ENCODE measurements at regions not wholly inside any gene's neighbourhood (a gene's known extent, or its start where the extent isn't known, plus 50 kb on each side); places are given as distances from the start of the nearest gene placed in this dataset.

DNA sequence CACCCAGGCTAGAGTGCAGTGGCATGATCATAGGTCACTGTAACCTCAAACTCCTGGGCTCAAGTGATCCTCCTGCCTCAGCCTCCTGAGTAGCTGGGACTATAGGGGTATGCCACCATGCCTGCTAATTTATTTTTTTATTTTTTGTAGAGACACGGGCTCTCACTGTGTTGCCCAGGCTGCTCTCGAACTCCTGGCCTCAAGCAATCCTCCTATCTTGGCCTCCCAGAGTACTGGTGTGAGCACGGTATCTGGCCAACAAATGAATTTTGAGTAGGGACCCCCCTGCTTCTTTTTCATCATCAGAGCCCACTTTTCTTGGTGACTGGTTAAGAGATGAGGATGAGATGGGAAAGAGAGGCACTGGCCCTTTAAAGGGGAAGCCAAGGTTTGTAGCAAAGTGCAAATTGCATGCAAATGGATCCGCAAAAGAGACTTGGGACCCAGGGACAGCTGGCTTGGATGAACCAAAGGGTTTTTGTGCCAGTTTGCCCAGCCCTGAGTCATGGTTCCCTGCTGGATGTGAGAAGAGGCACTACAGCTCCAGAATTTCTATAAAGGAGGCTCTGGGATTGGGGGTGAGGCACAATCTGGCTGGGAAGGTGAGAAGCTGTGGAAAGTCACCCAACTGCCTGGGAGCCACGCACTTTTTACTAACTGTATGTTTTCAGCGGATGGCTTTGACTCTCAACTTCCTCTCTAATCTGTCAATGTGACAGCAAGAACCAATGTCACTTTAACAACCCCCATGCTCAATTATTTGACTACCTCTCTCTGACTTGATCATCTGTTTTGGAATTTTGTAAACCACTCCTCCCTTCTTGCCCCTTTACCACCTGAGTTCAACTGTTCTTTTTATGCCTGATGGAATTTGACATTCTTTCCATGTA lies 58.7 kb upstream of the RNF24 start:
- no peaks in the 10 kb centered on the region for H3K9me3 ChIP-seq (ENCODE audit: control insufficient read depth, insufficient read depth, low read length)
- H3F3A ChIP-seq (ENCODE audit: control insufficient read depth, insufficient read depth) = no peaks in the 10 kb centered on the region
- H3K4me1 ChIP-seq (ENCODE audit: control insufficient read depth, low read length) = no peaks in the 10 kb centered on the region
- no peaks in the 10 kb centered on the region for H3K9me2 ChIP-seq (replicated peaks; ENCODE audit: control insufficient read depth, low read length)
- no peak overlapping the region for H3K27ac ChIP-seq (ENCODE audit: low read depth, low read length)
- H4K20me1 ChIP-seq (ENCODE audit: control insufficient read depth, insufficient read depth, low read depth, low read length) = no peaks in the 10 kb centered on the region
- H3K36me3 ChIP-seq (ENCODE audit: control insufficient read depth, low read length) = no peaks in the 10 kb centered on the region
- H3K27me3 ChIP-seq (ENCODE audit: control insufficient read depth, low read length) = 0 out of 2 replicates have a peak, but pooled peaks cover 2% of the 10 kb centered on the region
- H3K4me3 ChIP-seq (ENCODE audit: low read length) = no peak overlapping the region
- H3K79me2 ChIP-seq (ENCODE audit: control insufficient read depth, low read length) = no peaks in the 10 kb centered on the region
- no peak overlapping the region for H3K4me2 ChIP-seq (ENCODE audit: low read length)
- TF ChIP-seq, protein P1, sequence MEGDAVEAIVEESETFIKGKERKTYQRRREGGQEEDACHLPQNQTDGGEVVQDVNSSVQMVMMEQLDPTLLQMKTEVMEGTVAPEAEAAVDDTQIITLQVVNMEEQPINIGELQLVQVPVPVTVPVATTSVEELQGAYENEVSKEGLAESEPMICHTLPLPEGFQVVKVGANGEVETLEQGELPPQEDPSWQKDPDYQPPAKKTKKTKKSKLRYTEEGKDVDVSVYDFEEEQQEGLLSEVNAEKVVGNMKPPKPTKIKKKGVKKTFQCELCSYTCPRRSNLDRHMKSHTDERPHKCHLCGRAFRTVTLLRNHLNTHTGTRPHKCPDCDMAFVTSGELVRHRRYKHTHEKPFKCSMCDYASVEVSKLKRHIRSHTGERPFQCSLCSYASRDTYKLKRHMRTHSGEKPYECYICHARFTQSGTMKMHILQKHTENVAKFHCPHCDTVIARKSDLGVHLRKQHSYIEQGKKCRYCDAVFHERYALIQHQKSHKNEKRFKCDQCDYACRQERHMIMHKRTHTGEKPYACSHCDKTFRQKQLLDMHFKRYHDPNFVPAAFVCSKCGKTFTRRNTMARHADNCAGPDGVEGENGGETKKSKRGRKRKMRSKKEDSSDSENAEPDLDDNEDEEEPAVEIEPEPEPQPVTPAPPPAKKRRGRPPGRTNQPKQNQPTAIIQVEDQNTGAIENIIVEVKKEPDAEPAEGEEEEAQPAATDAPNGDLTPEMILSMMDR (IDR thresholded peaks at IDR 0.05; ENCODE audit: low read depth, low read length, poor library complexity, severe bottlenecking) = no peak
- no peak for TF ChIP-seq EZH2phosphoT487 (IDR thresholded peaks at IDR 0.05; ENCODE audit: borderline replicate concordance, low read length)

DNA sequence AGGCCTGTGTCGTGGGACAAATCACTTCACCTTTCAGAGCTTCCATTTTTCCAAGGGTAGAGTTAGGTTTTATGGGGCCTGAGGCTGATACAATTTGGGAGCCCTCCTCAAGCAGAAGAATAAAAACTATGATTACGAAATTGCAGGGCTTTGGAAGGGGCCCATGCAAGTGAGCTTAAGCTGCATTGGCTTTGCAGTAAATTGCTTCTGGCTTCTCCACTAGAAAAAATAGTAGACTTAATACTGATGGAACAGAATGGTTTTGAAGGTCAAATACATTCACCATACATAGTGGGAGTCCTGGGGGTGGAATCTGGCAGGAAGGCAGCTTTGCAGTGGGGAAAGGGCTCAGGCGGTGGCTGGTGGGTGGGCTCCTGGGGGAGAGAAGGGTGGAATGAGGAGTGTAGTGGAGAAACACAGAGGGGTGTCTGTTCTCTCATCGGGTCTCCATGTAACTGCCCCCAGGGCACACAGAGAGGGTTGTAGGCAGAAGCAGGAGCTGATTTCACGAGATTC lies 55.9 kb upstream of the RNF24 start:
- H4K20me1 ChIP-seq (ENCODE audit: control insufficient read depth, insufficient read depth, low read depth, low read length) = no peaks in the 10 kb centered on the region
- TF ChIP-seq, protein P1 (IDR thresholded peaks at IDR 0.05; ENCODE audit: low read depth, low read length, poor library complexity, severe bottlenecking) = no peak
- no peak for TF ChIP-seq EZH2phosphoT487 (IDR thresholded peaks at IDR 0.05; ENCODE audit: borderline replicate concordance, low read length)
- no peak overlapping the region for H3K4me3 ChIP-seq (ENCODE audit: low read length)
- H3K4me1 ChIP-seq (ENCODE audit: control insufficient read depth, low read length) = no peaks in the 10 kb centered on the region
- H3K27ac ChIP-seq (ENCODE audit: low read depth, low read length) = no peak overlapping the region
- no peaks in the 10 kb centered on the region for H3K9me2 ChIP-seq (replicated peaks; ENCODE audit: control insufficient read depth, low read length)
- H3F3A ChIP-seq (ENCODE audit: control insufficient read depth, insufficient read depth) = no peaks in the 10 kb centered on the region
- H3K4me2 ChIP-seq (ENCODE audit: low read length) = no peak overlapping the region
- H3K9me3 ChIP-seq (ENCODE audit: control insufficient read depth, insufficient read depth, low read length) = no peaks in the 10 kb centered on the region
- no peaks in the 10 kb centered on the region for H3K36me3 ChIP-seq (ENCODE audit: control insufficient read depth, low read length)
- no peaks in the 10 kb centered on the region for H3K79me2 ChIP-seq (ENCODE audit: control insufficient read depth, low read length)
- H3K27me3 ChIP-seq (ENCODE audit: control insufficient read depth, low read length) = 0 out of 2 replicates have a peak, but pooled peaks cover 2% of the 10 kb centered on the region

DNA sequence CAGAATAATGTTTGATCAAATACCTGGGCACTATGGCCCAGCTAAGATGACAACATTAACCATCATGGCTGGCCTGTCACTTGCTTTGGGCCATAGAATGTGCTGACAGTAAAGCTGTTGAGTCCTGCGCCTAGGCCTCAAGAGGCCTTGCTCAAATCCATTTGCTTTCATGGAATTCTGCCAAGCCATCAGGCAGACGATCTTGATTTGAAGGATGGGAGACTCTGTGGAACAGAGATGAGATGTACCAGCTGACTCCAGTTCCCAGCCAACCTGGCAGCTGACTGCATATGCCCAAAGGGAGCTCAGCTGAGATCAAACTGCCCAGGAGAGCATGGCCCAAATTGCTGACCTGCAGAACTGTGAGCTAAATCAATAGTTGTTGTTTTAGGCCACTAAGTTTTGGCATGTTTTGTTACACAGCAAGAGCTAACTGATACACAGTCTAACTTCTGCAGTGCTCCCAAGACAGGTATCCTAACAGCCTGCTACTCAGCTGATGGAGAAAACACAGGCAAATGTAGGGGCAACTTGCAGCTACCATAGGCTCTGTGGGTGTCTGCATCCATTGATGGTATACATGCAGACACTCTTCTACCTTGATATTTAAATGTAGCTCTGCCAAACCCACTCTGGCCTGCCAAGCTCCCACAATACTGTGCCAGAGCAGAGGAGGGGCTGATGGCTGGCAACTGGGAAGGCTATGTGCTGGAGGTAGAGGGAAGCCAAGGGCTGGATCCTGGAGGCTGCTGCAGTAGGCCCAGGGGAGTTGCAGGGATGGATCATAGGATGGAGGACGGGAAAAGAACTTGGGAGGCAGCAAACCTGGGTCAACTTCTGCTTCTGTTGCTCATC lies 55.2 kb upstream of the RNF24 start:
- Histone ChIP-seq H3K27ac (ENCODE audit: low read depth, low read length) (no peak overlapping the region), H3K4me1 (ENCODE audit: control insufficient read depth, low read length) (no peaks in the 10 kb centered on the region), H3K36me3 (ENCODE audit: control insufficient read depth, low read length) (no peaks in the 10 kb centered on the region), H3K79me2 (ENCODE audit: control insufficient read depth, low read length) (no peaks in the 10 kb centered on the region), H3K4me2 (ENCODE audit: low read length) (no peak overlapping the region), H3K9me2 (replicated peaks; ENCODE audit: control insufficient read depth, low read length) (no peaks in the 10 kb centered on the region), H3K4me3 (ENCODE audit: low read length) (no peak overlapping the region), H3K27me3 (ENCODE audit: control insufficient read depth, low read length) (0 out of 2 replicates have a peak, but pooled peaks cover 2% of the 10 kb centered on the region), H3K9me3 (ENCODE audit: control insufficient read depth, insufficient read depth, low read length) (no peaks in the 10 kb centered on the region), H4K20me1 (ENCODE audit: control insufficient read depth, insufficient read depth, low read depth, low read length) (no peaks in the 10 kb centered on the region), H3F3A (ENCODE audit: control insufficient read depth, insufficient read depth) (no peaks in the 10 kb centered on the region)
- no peak for TF ChIP-seq EZH2phosphoT487 (IDR thresholded peaks at IDR 0.05; ENCODE audit: borderline replicate concordance, low read length)
- TF ChIP-seq, protein P1 (IDR thresholded peaks at IDR 0.05; ENCODE audit: low read depth, low read length, poor library complexity, severe bottlenecking) = no peak
